Calu3 (cell line): ENCODE measurements at regions not wholly inside any gene's neighbourhood (a gene's known extent, or its start where the extent isn't known, plus 50 kb on each side); places are given as distances from the start of the nearest gene placed in this dataset.

Experiments
- BruUV-seq: library from RNA; stranded (reverse); fragments of 400-500 nt; replicated peaks from 2 replicates; lab custom pipeline; 2021; lab: Mats Ljungman, UMichigan
- CTCF ChIA-PET: fragments of 300-600 bp; sonication (Branson Sonifier 250); formaldehyde crosslinking; loops from one replicate; lab custom pipeline; 2022; ENCODE audit warnings: antibody characterized with exemption; lab: Charles Lee
- DNase-seq: peaks from one replicate; pipeline ENCODE4 v3.0.0; 2022
- H3K27ac Mint-ChIP-seq: one replicate; pipeline ENCODE4 v1.8.0; 2022; ENCODE audit warnings: mixed read lengths; ENCODE audit not compliant: unreplicated experiment
- H3K27me3 Mint-ChIP-seq: one replicate; pipeline ENCODE4 v1.8.0; 2022; ENCODE audit warnings: mixed read lengths; ENCODE audit not compliant: unreplicated experiment
- H3K36me3 Mint-ChIP-seq: one replicate; pipeline ENCODE4 v1.8.0; 2022; ENCODE audit warnings: mild to moderate bottlenecking, moderate library complexity, mixed read lengths; ENCODE audit not compliant: insufficient read depth, unreplicated experiment
- H3K4me1 Mint-ChIP-seq: one replicate; pipeline ENCODE4 v1.8.0; 2022; ENCODE audit warnings: mild to moderate bottlenecking, low read depth, mixed read lengths; ENCODE audit not compliant: unreplicated experiment
- H3K4me3 Mint-ChIP-seq: one replicate; pipeline ENCODE4 v1.8.0; 2022; ENCODE audit warnings: mild to moderate bottlenecking, low read depth, moderate library complexity, mixed read lengths; ENCODE audit not compliant: unreplicated experiment
- H3K9me3 Mint-ChIP-seq: one replicate; pipeline ENCODE4 v1.8.0; 2022; ENCODE audit warnings: low read depth, mixed read lengths; ENCODE audit not compliant: unreplicated experiment
- CTCF ChIP-seq: fragments of 200-600 bp; IDR thresholded peaks from one replicate; pipeline ENCODE4 v1.8.0; 2022; ENCODE audit warnings: antibody characterized with exemption; ENCODE audit not compliant: unreplicated experiment
- intact Hi-C: fragments of 100-400 bp; cut with micrococcal nuclease; formaldehyde crosslinking; loops from one replicate; pipeline ENCODE4 v1.10.0; 2022; ENCODE audit not compliant: unreplicated experiment

GRCh38 chr13:50310734-50311133 lies 295.5 kb downstream of the KCNRG start:
- DNase-seq = no peak
- no peak overlapping the region for H3K27ac Mint-ChIP-seq
- intact Hi-C loops = no loop called here
- no peaks in the 10 kb centered on the region for H3K9me3 Mint-ChIP-seq
- H3K36me3 Mint-ChIP-seq = no peaks in the 10 kb centered on the region
- no TSS peak for BruUV-seq
- TF ChIP-seq CTCF = no peak
- no peaks in the 10 kb centered on the region for H3K27me3 Mint-ChIP-seq
- CTCF ChIA-PET = no interaction called here
- H3K4me3 Mint-ChIP-seq = no peak overlapping the region
- no peaks in the 10 kb centered on the region for H3K4me1 Mint-ChIP-seq

- no TSS peak for BruUV-seq
- DNase-seq = no peak
- no peaks in the 10 kb centered on the region for H3K27me3 Mint-ChIP-seq
- H3K4me3 Mint-ChIP-seq = no peak overlapping the region
- H3K4me1 Mint-ChIP-seq = peaks cover 23% of the 10 kb centered on the region
- CTCF ChIA-PET = no interaction called here
- intact Hi-C loops = no loop called here
- no peak overlapping the region for H3K27ac Mint-ChIP-seq
- H3K36me3 Mint-ChIP-seq = no peaks in the 10 kb centered on the region
- no peak for TF ChIP-seq CTCF
- no peaks in the 10 kb centered on the region for H3K9me3 Mint-ChIP-seq
Measured at GRCh38 chr13:50318887-50319286, 303.6 kb downstream of the KCNRG start.

- no peak for TF ChIP-seq CTCF
- no TSS peak for BruUV-seq
- peak overlapping the region; percentile 17 for H3K4me3 Mint-ChIP-seq
Measured at GRCh38 chr13:50319635-50320255, 304.5 kb downstream of the KCNRG start.

GRCh38 chr13:50320271-50320862 lies 305.1 kb downstream of the KCNRG start:
- H3K27ac Mint-ChIP-seq = peak overlapping the region; percentile 50
- no peaks in the 10 kb centered on the region for H3K27me3 Mint-ChIP-seq
- peaks cover 5% of the 10 kb centered on the region for H3K9me3 Mint-ChIP-seq
- peak overlapping the region; percentile 17 for H3K4me3 Mint-ChIP-seq
- peak; percentile 5 for DNase-seq
- CTCF ChIA-PET = no interaction called here
- H3K4me1 Mint-ChIP-seq = peaks cover 23% of the 10 kb centered on the region
- H3K36me3 Mint-ChIP-seq = no peaks in the 10 kb centered on the region
- intact Hi-C loops = loop anchor here (2.0 kb wide), 1 partner anchor 76 kb away; no protein-coding TSS in a partner anchor
- TF ChIP-seq CTCF = no peak
- BruUV-seq = no TSS peak

More at GRCh38 chr13:50319635-50320255, 304.5 kb downstream of the KCNRG start:
- intact Hi-C loops = loop anchor here (2.0 kb wide), 1 partner anchor 75 kb away; no protein-coding TSS in a partner anchor
- H3K4me1 Mint-ChIP-seq = peaks cover 23% of the 10 kb centered on the region
- peaks cover 3% of the 10 kb centered on the region for H3K9me3 Mint-ChIP-seq
- DNase-seq = no peak
- H3K36me3 Mint-ChIP-seq = no peaks in the 10 kb centered on the region
- CTCF ChIA-PET = no interaction called here
- peak overlapping the region; percentile 50 for H3K27ac Mint-ChIP-seq
- no peaks in the 10 kb centered on the region for H3K27me3 Mint-ChIP-seq
